GM20000 (cell line): ENCODE measurements at regions not wholly inside any gene's neighbourhood (a gene's known extent, or its start where the extent isn't known, plus 50 kb on each side); places are given as distances from the start of the nearest gene placed in this dataset.
"Not testable (repeated sequence)": the region's sequence is repeated elsewhere in the genome, so short reads cannot be mapped to it uniquely, and the experiment has no call there.

Experiments
- DNase-seq: peaks from one replicate; pipeline ENCODE4 v3.0.0; 2012; ENCODE audit warnings: low spot score
- TF ChIP-seq, protein P1 (sequence below): IDR thresholded peaks from 2 replicates; pipeline ENCODE4 v1.5.1; 2012; ENCODE audit warnings: mild to moderate bottlenecking, control low read depth; ENCODE audit errors: extremely low read depth, missing control alignments

DNA sequence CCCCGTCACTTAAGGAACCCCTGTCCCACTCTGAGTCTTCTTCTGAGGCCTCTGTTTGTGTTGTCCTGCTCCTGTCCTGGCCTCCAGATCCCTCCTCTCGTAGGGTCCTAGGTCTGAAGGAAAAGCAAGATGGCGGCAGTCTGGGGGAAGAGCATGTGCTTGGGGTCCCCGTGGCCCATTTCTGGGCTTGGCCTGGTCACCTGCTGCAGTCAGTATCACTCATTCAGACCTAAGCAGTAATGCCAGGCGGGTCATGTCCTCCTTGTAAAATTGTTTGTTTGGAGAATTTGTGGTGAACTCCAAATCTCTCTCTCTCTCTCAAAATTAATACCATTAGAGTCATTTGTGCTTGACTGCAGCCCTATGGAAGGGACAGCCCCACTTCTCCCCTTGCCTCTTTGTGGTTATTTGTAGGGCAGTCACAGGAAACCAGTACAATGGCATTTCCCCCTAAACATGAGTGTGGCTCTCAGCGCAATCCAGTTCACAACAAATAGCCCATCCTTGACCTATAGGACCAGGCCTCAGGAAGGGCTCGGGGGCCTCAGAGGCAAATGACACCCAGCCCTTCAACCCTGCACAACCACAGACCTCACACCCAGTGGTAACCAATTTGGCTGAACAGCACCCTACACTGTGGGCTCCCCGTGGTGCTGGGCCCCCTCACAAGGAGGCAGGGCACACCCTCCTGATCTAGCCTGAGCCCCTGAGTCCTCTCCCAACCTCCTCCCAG lies 173.5 kb downstream of the OR4M2 start:
- DNase-seq = peak; percentile 76
- TF ChIP-seq, protein P1, sequence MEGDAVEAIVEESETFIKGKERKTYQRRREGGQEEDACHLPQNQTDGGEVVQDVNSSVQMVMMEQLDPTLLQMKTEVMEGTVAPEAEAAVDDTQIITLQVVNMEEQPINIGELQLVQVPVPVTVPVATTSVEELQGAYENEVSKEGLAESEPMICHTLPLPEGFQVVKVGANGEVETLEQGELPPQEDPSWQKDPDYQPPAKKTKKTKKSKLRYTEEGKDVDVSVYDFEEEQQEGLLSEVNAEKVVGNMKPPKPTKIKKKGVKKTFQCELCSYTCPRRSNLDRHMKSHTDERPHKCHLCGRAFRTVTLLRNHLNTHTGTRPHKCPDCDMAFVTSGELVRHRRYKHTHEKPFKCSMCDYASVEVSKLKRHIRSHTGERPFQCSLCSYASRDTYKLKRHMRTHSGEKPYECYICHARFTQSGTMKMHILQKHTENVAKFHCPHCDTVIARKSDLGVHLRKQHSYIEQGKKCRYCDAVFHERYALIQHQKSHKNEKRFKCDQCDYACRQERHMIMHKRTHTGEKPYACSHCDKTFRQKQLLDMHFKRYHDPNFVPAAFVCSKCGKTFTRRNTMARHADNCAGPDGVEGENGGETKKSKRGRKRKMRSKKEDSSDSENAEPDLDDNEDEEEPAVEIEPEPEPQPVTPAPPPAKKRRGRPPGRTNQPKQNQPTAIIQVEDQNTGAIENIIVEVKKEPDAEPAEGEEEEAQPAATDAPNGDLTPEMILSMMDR = no peak

DNA sequence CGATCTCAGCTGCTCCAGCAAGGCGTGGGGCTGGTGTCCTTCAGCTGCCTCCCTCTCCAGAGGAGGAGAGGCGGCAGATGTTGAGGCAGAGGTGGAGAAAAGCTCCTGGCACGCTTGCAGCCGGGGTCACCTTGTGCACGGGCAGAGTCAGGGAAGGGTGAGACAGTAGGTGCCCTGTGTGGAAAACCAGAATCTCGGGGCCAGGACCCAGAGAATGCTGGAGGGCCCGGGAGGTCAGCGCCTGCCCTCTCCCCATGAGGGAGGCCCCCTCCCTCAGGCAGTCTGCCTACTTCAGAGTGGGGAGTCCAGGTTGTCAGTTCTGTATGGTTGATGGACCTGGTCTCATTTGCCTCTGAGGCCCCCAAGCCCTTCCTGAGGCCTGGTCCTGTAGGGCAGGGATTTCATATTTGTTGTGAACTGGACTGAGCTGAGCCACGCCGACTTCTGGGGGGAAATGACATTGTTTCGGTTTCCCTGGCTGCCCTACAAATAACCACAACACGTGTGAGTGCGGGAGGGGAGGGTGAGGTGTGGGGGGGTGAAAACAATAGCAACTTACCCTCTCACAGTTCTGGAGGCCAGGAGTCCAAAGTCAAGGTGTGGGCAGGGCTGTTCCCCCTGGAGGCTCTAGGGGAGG lies 174.2 kb downstream of the OR4M2 start:
- peak; percentile 60 for DNase-seq

DNA sequence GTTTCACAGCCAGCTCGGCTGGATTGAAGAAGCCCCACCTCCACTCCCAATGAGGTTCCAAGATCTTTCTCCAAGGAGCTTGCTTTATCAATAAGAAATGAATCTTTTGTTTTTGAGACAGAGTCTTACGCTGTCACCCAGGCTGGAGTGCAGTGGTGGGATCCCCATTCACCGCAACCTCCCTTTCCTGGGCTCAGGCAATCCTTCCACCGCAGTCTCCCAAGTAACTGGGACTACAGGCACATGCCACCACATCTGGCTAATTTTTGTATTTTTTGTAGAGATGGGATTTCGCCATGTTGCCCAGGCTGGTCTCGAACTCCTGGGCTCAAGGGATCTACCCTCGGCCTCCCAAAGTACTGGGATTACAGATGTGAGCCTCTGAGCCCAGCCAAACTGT lies 175.3 kb downstream of the OR4M2 start:
- DNase-seq = not testable (repeated sequence)

DNA sequence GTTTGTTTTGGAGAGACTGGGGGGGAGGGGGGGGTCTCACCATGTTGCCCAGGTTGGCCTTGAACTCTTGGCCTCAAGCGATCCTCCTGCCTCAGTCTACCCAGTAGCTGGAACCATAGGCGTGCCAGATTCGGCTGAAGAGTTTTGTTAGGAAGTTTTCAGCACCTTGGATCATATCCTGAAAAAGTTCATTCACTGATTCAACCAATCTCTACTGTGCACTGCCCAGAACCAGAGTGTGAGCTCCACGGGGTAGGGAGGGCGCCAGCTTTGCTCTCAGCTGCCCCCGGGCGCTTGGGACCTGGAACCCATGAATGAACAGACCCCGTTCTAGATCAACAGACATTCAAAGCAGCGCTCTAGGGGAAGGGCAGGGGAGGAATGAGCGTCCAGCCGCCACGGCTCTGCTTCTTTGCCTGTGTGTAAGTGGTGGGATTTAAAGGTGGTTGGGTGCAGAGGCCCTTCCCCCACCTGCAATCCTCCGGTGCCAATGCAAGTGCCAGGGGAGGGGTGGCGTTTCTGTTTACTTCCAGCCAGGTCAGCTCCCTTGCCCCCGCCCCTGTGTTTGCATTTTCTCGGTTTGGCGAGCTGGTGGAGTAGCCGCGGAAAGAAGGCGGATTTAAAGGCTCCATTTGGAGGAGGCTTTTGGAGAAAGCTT lies 176.2 kb downstream of the OR4M2 start:
- DNase-seq = not testable (repeated sequence)

DNA sequence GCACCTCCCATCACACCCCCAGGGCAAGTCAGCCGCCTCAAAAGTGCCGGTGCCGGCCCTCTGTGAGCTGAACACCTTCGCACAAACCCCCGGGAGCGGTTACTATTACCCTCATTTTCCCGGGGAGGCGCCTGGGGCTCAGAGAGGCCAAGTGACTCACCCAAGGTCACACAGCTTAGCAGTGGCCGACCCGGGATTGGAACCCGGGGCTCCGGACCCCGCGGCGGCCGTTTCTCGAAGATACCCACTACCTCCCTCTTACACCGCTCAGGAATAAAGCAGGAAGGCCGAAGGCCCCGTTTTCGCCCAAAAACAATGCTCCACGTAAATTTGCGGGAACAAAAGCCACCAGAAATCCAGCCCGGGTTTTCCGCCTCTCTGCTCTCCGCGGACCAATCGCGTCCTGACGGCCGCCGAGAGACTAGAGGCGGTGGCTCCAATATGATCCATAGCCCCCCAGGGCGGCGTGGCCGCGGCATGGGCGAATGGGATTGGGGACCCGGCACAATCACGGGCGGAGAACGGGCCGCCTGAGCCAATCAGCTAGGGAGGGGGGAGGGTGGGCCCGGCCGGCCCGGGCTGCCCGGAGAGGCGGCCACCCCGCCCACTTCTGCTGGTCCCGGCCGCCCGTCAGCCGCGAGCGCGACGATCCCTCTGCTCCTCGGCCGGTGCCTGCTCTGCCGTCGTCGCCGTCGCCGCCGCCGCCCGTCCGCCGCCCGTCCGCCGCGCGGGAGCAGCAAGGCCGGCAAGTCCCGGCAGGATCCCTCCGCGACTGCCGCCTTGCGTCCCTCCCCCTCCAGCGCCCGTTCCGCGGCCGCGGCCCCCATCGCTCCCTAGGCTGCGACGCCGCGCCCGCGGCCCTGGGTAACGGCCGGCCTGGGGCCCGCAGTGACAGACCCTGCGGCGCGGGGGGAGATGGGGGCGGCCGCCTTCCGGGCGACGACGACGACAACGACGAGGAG lies 177.0 kb downstream of the OR4M2 start:
- peak; percentile 60 for DNase-seq
- TF ChIP-seq, protein P1 = no peak

DNA sequence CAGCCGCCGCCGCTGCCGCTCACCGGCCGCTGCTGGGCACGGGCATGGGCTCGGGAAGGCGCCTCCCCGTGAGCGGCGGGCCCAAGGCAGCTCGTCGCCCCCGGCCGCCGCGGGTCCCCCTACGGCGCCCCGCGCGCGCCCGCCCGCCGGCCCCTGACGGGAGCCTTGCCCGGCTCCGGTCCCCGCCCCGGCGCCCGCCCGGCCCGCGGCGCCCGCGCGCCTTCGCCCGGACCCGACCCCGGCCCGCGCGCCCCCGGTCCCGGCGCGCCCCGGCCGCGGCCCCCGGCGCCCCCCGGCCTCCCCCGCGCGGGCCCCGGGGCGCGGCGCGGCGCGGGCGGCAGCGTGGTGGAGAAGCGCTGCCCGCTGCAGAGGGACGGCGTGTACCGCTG lies 177.7 kb downstream of the OR4M2 start:
- TF ChIP-seq, protein P1 = no peak
- DNase-seq = peak; percentile 32

DNA sequence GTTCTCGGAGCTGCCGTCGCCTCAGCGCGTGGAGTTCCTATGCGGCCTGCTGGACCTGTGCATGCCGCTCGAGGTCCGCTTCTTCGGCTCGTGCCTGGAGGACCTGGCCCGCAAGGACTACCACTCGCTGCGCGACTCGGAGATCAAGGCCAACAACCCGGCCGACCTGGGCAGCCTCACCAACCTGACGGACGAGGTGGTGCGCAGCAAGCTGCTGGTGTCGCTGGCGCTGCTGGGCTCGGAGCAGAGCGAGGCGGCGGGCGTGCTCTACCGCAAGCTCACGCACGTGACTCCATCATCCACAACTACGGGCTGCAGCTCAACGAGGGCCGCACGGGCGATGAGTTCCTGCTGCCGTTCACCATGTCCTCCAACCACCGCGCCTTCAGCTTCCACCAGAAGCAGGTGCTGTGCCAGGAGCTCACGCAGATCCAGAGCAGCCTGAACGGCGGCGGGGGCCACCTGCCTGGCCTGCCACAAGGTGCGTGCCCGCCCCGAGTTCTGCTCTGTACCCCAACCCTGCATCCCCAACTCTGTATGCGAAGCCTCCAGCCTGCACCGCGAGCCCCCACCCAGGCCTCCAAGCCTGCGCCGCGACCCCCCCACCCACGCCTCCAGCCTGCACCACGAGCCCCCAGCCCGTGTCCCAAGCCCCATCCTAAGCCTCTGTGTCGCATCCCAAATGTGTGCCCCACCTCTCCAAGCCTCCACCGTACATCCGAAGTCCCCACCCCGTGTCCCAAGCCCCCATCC lies 178.2 kb downstream of the OR4M2 start:
- DNase-seq = peak; percentile 32
- TF ChIP-seq, protein P1 = no peak

DNA sequence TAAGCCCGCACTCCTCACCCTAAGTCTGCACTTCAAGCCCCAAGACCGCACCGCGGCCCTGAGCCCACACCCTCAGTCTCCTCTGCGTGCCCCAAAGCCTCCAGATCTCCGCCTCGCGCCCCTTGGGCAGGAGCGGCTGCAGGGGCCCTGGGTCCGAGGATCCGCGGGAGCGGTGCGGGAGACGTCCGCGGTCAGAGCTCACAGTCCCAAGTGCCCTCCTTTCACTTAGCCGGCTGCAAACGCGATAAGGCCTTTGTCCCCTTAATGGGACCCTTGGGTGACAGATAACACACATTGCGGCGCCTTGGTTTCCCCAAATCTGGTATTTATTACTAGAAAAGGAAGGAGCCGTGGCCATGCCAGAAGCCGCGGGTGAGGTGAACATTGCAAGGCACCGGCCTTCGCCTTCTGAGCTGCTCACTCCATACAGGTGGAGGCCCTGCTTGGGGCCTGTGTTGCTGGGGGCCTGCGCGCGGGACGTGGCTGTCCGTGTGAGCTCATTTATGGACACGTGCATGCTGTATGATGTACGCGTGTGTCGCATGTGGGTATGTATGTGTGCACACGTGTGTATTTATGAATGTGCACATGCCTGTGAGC lies 178.9 kb downstream of the OR4M2 start:
- DNase-seq = peak; percentile 34
